CD4-positive, alpha-beta T cell (primary cell): ENCODE measurements at regions not wholly inside any gene's neighbourhood (a gene's known extent, or its start where the extent isn't known, plus 50 kb on each side); places are given as distances from the start of the nearest gene placed in this dataset.
A peak's percentile ranks its signal among the peaks of the same experiment; 100 is the strongest.

ENCODE experiments used
- ATAC-seq: fragments of 200-7000 bp; cut with Tn5 transposase; one replicate; pipeline ENCODE4 v1.10.0; 2022; ENCODE audit warnings: mild to moderate bottlenecking; ENCODE audit not compliant: poor library complexity
- CTCF ChIA-PET: fragments of 350-600 bp; sonication (Branson Sonifier 250); formaldehyde crosslinking; loops from one replicate; lab custom pipeline; 2021; ENCODE audit warnings: antibody characterized with exemption, inconsistent platforms; lab: Charles Lee
- POLR2A ChIA-PET: fragments of 350-600 bp; sonication (Branson Sonifier 250); formaldehyde crosslinking; loops from one replicate; lab custom pipeline; 2021; ENCODE audit warnings: antibody characterized with exemption, inconsistent platforms; lab: Charles Lee
- DNase-seq, 14 experiments: peaks; one replicate each; pipeline ENCODE4 v3.0.0-alpha.2; 2013 to 2020; ENCODE audit warnings: mixed read lengths in 2 of 14
- H3K27ac ChIP-seq, 2 donors: one replicate each; pipeline versions ENCODE4 v1.5.1 to v1.7.0; 2013; ENCODE audit warnings: low read length in 2 of 2, low read depth in 1 of 2, mild to moderate bottlenecking in 1 of 2
- H3K27me3 ChIP-seq, 2 experiments: 1 replicate in 1 of 2; 2 replicates in 1 of 2; pipeline versions ENCODE4 v1.6.1 to v1.7.0; 2013; ENCODE audit warnings: low read length in 2 of 2, control low read depth in 1 of 2, mild to moderate bottlenecking in 1 of 2, moderate library complexity in 1 of 2; ENCODE audit not compliant: insufficient read depth in 2 of 2, control insufficient read depth in 1 of 2
- H3K36me3 ChIP-seq: one replicate; pipeline ENCODE4 v1.6.1; 2013; ENCODE audit warnings: low read length, control low read depth; ENCODE audit not compliant: insufficient read depth
- H3K4me1 ChIP-seq: one replicate; pipeline ENCODE4 v1.6.1; 2013; ENCODE audit warnings: low read length, control low read depth; ENCODE audit not compliant: insufficient read depth
- H3K4me3 ChIP-seq: one replicate; pipeline ENCODE4 v1.5.1; 2013; ENCODE audit warnings: mild to moderate bottlenecking, low read length, moderate library complexity
- H3K9me3 ChIP-seq, 2 experiments: 1 replicate in 1 of 2; 2 replicates in 1 of 2; pipeline versions ENCODE4 v1.6.1 to v1.7.0; 2013; ENCODE audit warnings: low read length in 2 of 2, mild to moderate bottlenecking in 2 of 2, control low read depth in 1 of 2, moderate library complexity in 1 of 2; ENCODE audit not compliant: control insufficient read depth in 1 of 2, insufficient read depth in 1 of 2
- H3K27ac Mint-ChIP-seq: one replicate; pipeline ENCODE4 v1.8.0; 2020; ENCODE audit warnings: mixed read lengths
- H3K27me3 Mint-ChIP-seq: one replicate; pipeline ENCODE4 v1.8.0; 2021; ENCODE audit warnings: mixed read lengths
- H3K36me3 Mint-ChIP-seq: one replicate; pipeline ENCODE4 v1.8.0; 2021; ENCODE audit warnings: low read depth, mixed read lengths
- H3K4me1 Mint-ChIP-seq: one replicate; pipeline ENCODE4 v1.8.0; 2021; ENCODE audit warnings: low read depth, mixed read lengths
- H3K4me3 Mint-ChIP-seq: one replicate; pipeline ENCODE4 v1.8.0; 2020; ENCODE audit warnings: mild to moderate bottlenecking, mixed read lengths
- H3K9me3 Mint-ChIP-seq: one replicate; pipeline ENCODE4 v1.8.0; 2020; ENCODE audit warnings: mixed read lengths
- intact Hi-C, 2 experiments: fragments of 100-400 bp; cut with DNase I in 1 of 2; cut with micrococcal nuclease in 1 of 2; formaldehyde crosslinking; loops; one replicate each; pipeline versions ENCODE4 v1.15.1 to v1.9.0; 2023 to 2025; cut with DNase I, micrococcal nuclease
- TF ChIP-seq, protein P1 (sequence below): fragments of 200-600 bp; IDR thresholded peaks from one replicate; pipeline ENCODE4 v1.8.0; 2022; ENCODE audit warnings: antibody characterized with exemption, mild to moderate bottlenecking

DNA sequence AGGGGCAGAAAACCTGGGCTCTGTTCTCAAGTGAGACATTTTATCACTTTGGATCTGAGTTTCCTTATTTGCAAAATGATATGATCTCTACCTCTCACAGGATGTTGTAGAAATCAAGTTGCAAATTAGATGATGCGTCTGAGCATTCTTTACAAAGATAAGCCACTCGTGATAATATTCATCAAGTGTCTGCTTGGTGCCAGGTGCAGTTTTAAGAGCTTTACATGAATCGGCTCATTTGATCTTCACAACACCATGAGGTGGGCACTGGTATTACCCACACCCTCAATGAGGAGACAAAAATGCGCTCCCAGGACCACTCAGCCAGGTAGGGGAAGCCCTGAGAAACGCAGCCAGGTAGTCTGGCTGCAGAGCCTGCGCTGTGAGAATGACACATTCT is 59.1 kb upstream of the CA12 start:
- peaks cover 46% of the 10 kb centered on the region for H3K4me1 Mint-ChIP-seq
- ChIA-PET CTCF (no interaction called here), POLR2A (no interaction called here)
- no peaks in the 10 kb centered on the region for H3K27me3 ChIP-seq
- no peaks in the 10 kb centered on the region for H3K9me3 ChIP-seq
- no peaks in the 10 kb centered on the region for H3K9me3 Mint-ChIP-seq
- no peaks in the 10 kb centered on the region for H3K36me3 Mint-ChIP-seq
- DNase-seq: peak in 3 of 14 experiments; percentile 21 to 45 (median 34)
- peak overlapping the region; percentile 81 for H3K27ac Mint-ChIP-seq
- H3K4me1 ChIP-seq: peaks cover 53% of the 10 kb centered on the region
- peak; percentile 40 for ATAC-seq
- H3K27me3 Mint-ChIP-seq: no peaks in the 10 kb centered on the region
- peak overlapping the region; percentile 34 for H3K4me3 Mint-ChIP-seq
- no peaks in the 10 kb centered on the region for H3K36me3 ChIP-seq
- H3K27ac ChIP-seq: peak overlapping the region in 1 of 2 donors; percentile 11
- intact Hi-C loops: no loop called here
- H3K4me3 ChIP-seq: no peak overlapping the region
- TF ChIP-seq, protein P1, sequence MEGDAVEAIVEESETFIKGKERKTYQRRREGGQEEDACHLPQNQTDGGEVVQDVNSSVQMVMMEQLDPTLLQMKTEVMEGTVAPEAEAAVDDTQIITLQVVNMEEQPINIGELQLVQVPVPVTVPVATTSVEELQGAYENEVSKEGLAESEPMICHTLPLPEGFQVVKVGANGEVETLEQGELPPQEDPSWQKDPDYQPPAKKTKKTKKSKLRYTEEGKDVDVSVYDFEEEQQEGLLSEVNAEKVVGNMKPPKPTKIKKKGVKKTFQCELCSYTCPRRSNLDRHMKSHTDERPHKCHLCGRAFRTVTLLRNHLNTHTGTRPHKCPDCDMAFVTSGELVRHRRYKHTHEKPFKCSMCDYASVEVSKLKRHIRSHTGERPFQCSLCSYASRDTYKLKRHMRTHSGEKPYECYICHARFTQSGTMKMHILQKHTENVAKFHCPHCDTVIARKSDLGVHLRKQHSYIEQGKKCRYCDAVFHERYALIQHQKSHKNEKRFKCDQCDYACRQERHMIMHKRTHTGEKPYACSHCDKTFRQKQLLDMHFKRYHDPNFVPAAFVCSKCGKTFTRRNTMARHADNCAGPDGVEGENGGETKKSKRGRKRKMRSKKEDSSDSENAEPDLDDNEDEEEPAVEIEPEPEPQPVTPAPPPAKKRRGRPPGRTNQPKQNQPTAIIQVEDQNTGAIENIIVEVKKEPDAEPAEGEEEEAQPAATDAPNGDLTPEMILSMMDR: no peak

DNA sequence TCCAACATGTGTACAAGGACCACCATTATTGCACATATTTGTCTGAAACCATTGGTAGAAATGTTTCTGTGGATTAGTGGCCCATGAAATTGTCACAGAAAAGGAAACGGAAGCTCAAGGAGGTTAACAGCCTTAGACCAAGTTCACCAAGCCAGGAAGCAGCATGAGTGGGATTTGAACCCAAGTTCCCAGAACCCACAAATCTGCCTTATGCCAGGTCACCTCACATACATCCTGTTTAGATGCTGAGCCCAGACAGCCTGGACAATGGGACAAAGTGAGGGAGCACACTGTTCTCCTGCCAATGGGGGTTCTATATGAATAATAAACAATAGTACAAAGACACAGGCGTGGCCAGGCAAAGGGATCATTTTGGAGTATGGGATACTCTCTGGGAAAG is 59.6 kb upstream of the CA12 start:
- Histone ChIP-seq H3K4me3 (no peak overlapping the region), H3K4me1 (peaks cover 56% of the 10 kb centered on the region), H3K9me3 (no peaks in the 10 kb centered on the region), H3K36me3 (no peaks in the 10 kb centered on the region), H3K27ac (no peak overlapping the region), H3K27me3 (no peaks in the 10 kb centered on the region)
- Mint-ChIP-seq H3K36me3 (no peaks in the 10 kb centered on the region), H3K27me3 (no peaks in the 10 kb centered on the region), H3K4me3 (no peak overlapping the region), H3K27ac (peak overlapping the region; percentile 81), H3K9me3 (no peaks in the 10 kb centered on the region), H3K4me1 (peaks cover 45% of the 10 kb centered on the region)
- DNase-seq: no peak
- no peak for ATAC-seq
- TF ChIP-seq, protein P1: no peak
- ChIA-PET CTCF (no interaction called here), POLR2A (interaction anchor here (1.3 kb wide), 1 partner anchor 63 kb away, joined by 4 read pairs; the partner anchor contains the start of gene USP3)
- intact Hi-C loops: no loop called here

DNA sequence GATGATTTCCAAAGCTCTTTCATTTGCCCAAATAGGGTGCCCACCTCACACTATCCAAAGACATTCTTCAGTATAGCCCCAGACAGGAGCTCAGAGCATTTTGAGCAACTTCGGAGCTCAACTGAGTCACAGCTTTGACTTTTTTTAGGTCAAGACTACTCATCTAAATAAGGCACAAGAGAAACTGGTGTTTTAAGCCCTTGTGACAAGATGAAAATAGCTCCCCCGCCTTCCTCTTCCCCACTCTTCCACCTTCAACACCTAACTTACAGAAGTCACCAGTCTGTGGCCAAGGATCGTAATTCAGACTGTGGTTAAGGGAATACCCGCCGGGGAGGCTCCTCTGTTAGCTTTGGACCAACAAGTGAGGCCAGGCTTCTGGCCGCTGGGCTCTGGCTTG is 60.4 kb upstream of the CA12 start:
- Mint-ChIP-seq H3K36me3 (no peaks in the 10 kb centered on the region), H3K4me3 (no peak overlapping the region), H3K4me1 (peaks cover 45% of the 10 kb centered on the region), H3K27me3 (no peaks in the 10 kb centered on the region), H3K9me3 (no peaks in the 10 kb centered on the region), H3K27ac (no peak overlapping the region)
- no peaks in the 10 kb centered on the region for H3K27me3 ChIP-seq
- intact Hi-C loops: no loop called here
- TF ChIP-seq, protein P1: no peak
- ATAC-seq (no peak), DNase-seq (no peak)
- no peak overlapping the region for H3K27ac ChIP-seq
- POLR2A ChIA-PET: interaction anchor here (0.6 to 1.3 kb wide), 2 partner anchors 62 to 112 kb away, joined by 3 to 4 read pairs; partner anchors contain the start of gene USP3
- no peak overlapping the region for H3K4me3 ChIP-seq
- H3K9me3 ChIP-seq: no peaks in the 10 kb centered on the region
- no peaks in the 10 kb centered on the region for H3K36me3 ChIP-seq
- CTCF ChIA-PET: no interaction called here
- H3K4me1 ChIP-seq: peaks cover 56% of the 10 kb centered on the region
